H1 (cell line): ENCODE measurements at regions not wholly inside any gene's neighbourhood (a gene's known extent, or its start where the extent isn't known, plus 50 kb on each side); places are given as distances from the start of the nearest gene placed in this dataset.

ENCODE experiments used
- CTCF ChIP-seq, 3 experiments: IDR thresholded peaks; 1 replicate in 2 of 3; 2 replicates in 1 of 3; pipeline versions ENCODE4 v1.5.1 to v1.6.1; 2011; ENCODE audit warnings: low read length in 3 of 3, mild to moderate bottlenecking in 3 of 3, inconsistent platforms in 2 of 3, low read depth in 1 of 3, moderate library complexity in 1 of 3; ENCODE audit not compliant: insufficient read depth in 1 of 3; ENCODE audit errors: control extremely low read depth in 1 of 3
- EP300 ChIP-seq, 2 experiments: IDR thresholded peaks; 1 replicate in 1 of 2; 2 replicates in 1 of 2; pipeline ENCODE4 v1.6.1; 2011 to 2012; ENCODE audit warnings: low read depth in 2 of 2, low read length in 2 of 2, mild to moderate bottlenecking in 2 of 2, borderline replicate concordance in 1 of 2, inconsistent platforms in 1 of 2, moderate library complexity in 1 of 2
- KDM1A ChIP-seq: fragments of 200-600, 300-600 bp; sonication (generic); IDR thresholded peaks from 2 replicates; pipeline ENCODE4 v1.7.1; 2016; ENCODE audit warnings: mild to moderate bottlenecking, low read length, borderline replicate concordance
- MAFK ChIP-seq: IDR thresholded peaks from 2 replicates; pipeline ENCODE4 v1.6.1; 2012; ENCODE audit warnings: low read depth, mild to moderate bottlenecking, improper control_type of control experiment, low read length
- MAX ChIP-seq: IDR thresholded peaks from 2 replicates; pipeline ENCODE4 v1.6.1; 2012; ENCODE audit warnings: inconsistent platforms

GRCh38 chr17:28253663-28254062 lies 65.3 kb upstream of the TMEM97 start:
- TF ChIP-seq MAFK (no peak), EP300 (IDR thresholded peaks at IDR 0.05; ENCODE audit: borderline replicate concordance in 1 of 2, low read depth in 2 of 2, low read length in 2 of 2) (no peak), KDM1A (no peak), CTCF (IDR thresholded peaks at IDR 0.05; ENCODE audit: control extremely low read depth in 1 of 3, insufficient read depth in 1 of 3, low read depth in 1 of 3, low read length in 3 of 3) (no peak), MAX (no peak)
